ENCODE measurements at regions not wholly inside any gene's neighbourhood (a gene's known extent, or its start where the extent isn't known, plus 50 kb on each side); places are given as distances from the start of the nearest gene placed in this dataset.

GRCh38 chr3:34312684-34313083, 514.3 kb downstream of the PDCD6IP start:
- Mint-ChIP-seq H3K4me1 (ENCODE audit: low read depth, unreplicated experiment) (no peaks in the 10 kb centered on the region), H3K36me3 (ENCODE audit: insufficient read depth, unreplicated experiment) (no peaks in the 10 kb centered on the region)

GRCh38 chr3:34319881-34320280, 521.5 kb downstream of the PDCD6IP start:
- H3K9me3 Mint-ChIP-seq (ENCODE audit: low read depth, unreplicated experiment), result peaks cover 6% of the 10 kb centered on the region
- no peaks in the 10 kb centered on the region for H3K36me3 Mint-ChIP-seq (ENCODE audit: insufficient read depth, unreplicated experiment)
- intact Hi-C loops (cut with micrococcal nuclease; ENCODE audit: unreplicated experiment), result no loop called here
- H3K4me1 Mint-ChIP-seq (ENCODE audit: low read depth, unreplicated experiment), result no peaks in the 10 kb centered on the region
- H3K4me3 Mint-ChIP-seq (ENCODE audit: low read depth, unreplicated experiment), result no peak overlapping the region
- no peak for DNase-seq
- CTCF ChIA-PET, result interaction anchor here (0.6 kb wide), 1 partner anchor 516 kb away, joined by 3 read pairs; no protein-coding TSS in a partner anchor
- no peak for TF ChIP-seq CTCF (IDR thresholded peaks at IDR 0.05; ENCODE audit: unreplicated experiment)
- no TSS peak for BruUV-seq (replicated peaks)
- H3K27ac Mint-ChIP-seq (ENCODE audit: unreplicated experiment), result no peak overlapping the region
- no peaks in the 10 kb centered on the region for H3K27me3 Mint-ChIP-seq (ENCODE audit: unreplicated experiment)

More at GRCh38 chr3:34312684-34313083, 514.3 kb downstream of the PDCD6IP start:
- BruUV-seq (replicated peaks), result no TSS peak
- intact Hi-C loops (cut with micrococcal nuclease; ENCODE audit: unreplicated experiment), result no loop called here
- Mint-ChIP-seq H3K9me3 (ENCODE audit: low read depth, unreplicated experiment) (peaks cover 4% of the 10 kb centered on the region), H3K4me3 (ENCODE audit: low read depth, unreplicated experiment) (no peak overlapping the region), H3K27me3 (ENCODE audit: unreplicated experiment) (no peaks in the 10 kb centered on the region), H3K27ac (ENCODE audit: unreplicated experiment) (no peak overlapping the region)
- DNase-seq, result no peak
- CTCF ChIA-PET, result no interaction called here
- no peak for TF ChIP-seq CTCF (IDR thresholded peaks at IDR 0.05; ENCODE audit: unreplicated experiment)

- no TSS peak for BruUV-seq (replicated peaks)
- TF ChIP-seq CTCF (IDR thresholded peaks at IDR 0.05; ENCODE audit: unreplicated experiment), result no peak
- Mint-ChIP-seq H3K4me1 (ENCODE audit: low read depth, unreplicated experiment) (no peaks in the 10 kb centered on the region), H3K4me3 (ENCODE audit: low read depth, unreplicated experiment) (no peak overlapping the region), H3K27me3 (ENCODE audit: unreplicated experiment) (no peaks in the 10 kb centered on the region), H3K27ac (ENCODE audit: unreplicated experiment) (no peak overlapping the region), H3K36me3 (ENCODE audit: insufficient read depth, unreplicated experiment) (no peaks in the 10 kb centered on the region), H3K9me3 (ENCODE audit: low read depth, unreplicated experiment) (no peaks in the 10 kb centered on the region)
- CTCF ChIA-PET, result no interaction called here
- DNase-seq, result no peak
- intact Hi-C loops (cut with micrococcal nuclease; ENCODE audit: unreplicated experiment), result no loop called here
Observed at GRCh38 chr3:34323517-34323916, 525.1 kb downstream of the PDCD6IP start.

- TF ChIP-seq CTCF (IDR thresholded peaks at IDR 0.05; ENCODE audit: unreplicated experiment), result no peak
- CTCF ChIA-PET, result no interaction called here
Observed at GRCh38 chr3:34346656-34347055, 548.2 kb downstream of the PDCD6IP start.

More at GRCh38 chr3:34346656-34347055, 548.2 kb downstream of the PDCD6IP start:
- Mint-ChIP-seq H3K36me3 (ENCODE audit: insufficient read depth, unreplicated experiment) (no peaks in the 10 kb centered on the region), H3K27ac (ENCODE audit: unreplicated experiment) (no peak overlapping the region), H3K4me1 (ENCODE audit: low read depth, unreplicated experiment) (no peaks in the 10 kb centered on the region), H3K4me3 (ENCODE audit: low read depth, unreplicated experiment) (no peak overlapping the region), H3K9me3 (ENCODE audit: low read depth, unreplicated experiment) (no peaks in the 10 kb centered on the region), H3K27me3 (ENCODE audit: unreplicated experiment) (no peaks in the 10 kb centered on the region)
- no peak for DNase-seq
- no TSS peak for BruUV-seq (replicated peaks)
- intact Hi-C loops (cut with micrococcal nuclease; ENCODE audit: unreplicated experiment), result no loop called here

Measured in Calu3 (cell line).